ENCODE measurements at regions not wholly inside any gene's neighbourhood (a gene's known extent, or its start where the extent isn't known, plus 50 kb on each side); places are given as distances from the start of the nearest gene placed in this dataset.
"Not testable (repeated sequence)": the region's sequence is repeated elsewhere in the genome, so short reads cannot be mapped to it uniquely, and the experiment has no call there.

DNA sequence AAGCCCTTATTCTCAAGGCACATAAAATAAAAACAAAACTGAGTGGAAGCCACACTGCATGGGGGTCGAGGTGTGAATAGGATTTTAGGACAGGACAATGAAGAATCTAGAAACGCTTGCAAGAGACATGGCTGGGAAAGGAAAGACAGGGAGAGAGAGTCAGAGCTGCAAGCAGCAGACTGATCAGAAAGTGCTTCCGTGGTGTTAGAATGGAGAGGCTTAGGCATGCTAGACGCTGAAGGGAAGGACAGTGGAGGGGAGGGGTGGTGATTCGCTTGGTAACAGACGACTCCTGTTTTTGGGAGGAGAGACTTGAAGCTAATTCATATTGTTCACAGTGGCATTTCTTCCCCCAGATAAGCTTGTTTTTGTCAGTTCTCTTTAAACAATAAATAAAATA is 173.5 kb downstream of the AIPL1 start:
- Histone ChIP-seq H3K27me3 (ENCODE audit: low read depth) (peaks cover 25% of the 10 kb centered on the region), H3K36me3 (no peaks in the 10 kb centered on the region), H3K9me3 (replicated peaks) (peaks cover 12% of the 10 kb centered on the region), H3K4me3 (no peak overlapping the region), H3K4me1 (no peaks in the 10 kb centered on the region), H3K27ac (replicated peaks) (no peak overlapping the region)
- TF ChIP-seq, protein P1, sequence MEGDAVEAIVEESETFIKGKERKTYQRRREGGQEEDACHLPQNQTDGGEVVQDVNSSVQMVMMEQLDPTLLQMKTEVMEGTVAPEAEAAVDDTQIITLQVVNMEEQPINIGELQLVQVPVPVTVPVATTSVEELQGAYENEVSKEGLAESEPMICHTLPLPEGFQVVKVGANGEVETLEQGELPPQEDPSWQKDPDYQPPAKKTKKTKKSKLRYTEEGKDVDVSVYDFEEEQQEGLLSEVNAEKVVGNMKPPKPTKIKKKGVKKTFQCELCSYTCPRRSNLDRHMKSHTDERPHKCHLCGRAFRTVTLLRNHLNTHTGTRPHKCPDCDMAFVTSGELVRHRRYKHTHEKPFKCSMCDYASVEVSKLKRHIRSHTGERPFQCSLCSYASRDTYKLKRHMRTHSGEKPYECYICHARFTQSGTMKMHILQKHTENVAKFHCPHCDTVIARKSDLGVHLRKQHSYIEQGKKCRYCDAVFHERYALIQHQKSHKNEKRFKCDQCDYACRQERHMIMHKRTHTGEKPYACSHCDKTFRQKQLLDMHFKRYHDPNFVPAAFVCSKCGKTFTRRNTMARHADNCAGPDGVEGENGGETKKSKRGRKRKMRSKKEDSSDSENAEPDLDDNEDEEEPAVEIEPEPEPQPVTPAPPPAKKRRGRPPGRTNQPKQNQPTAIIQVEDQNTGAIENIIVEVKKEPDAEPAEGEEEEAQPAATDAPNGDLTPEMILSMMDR (IDR thresholded peaks at IDR 0.05; ENCODE audit: borderline replicate concordance): no peak
- DNase-seq: no peak
- intact Hi-C loops (cut with micrococcal nuclease): no loop called here

DNA sequence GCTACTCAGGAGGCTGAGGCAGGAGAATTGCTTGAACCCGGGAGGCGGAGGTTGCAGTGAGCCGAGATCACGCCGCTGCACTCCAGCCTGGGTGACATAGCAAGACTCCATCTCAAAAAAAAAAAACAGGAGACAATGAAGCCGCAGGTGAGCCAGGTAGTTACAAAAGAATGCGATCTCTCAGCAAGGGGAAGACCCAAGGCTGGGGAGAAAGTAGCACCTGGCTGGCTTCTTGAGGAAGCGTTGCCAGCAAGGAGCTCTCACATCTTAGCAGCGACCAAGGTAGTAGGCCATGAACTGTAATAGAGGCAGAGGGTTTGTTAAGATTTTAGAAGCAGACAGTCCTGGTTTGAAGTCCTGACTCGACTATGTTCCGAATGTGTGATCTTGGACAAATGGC is 175.0 kb downstream of the AIPL1 start:
- no peak overlapping the region for H3K27ac ChIP-seq (replicated peaks)
- H3K27me3 ChIP-seq (ENCODE audit: low read depth): peaks cover 25% of the 10 kb centered on the region
- no peaks in the 10 kb centered on the region for H3K36me3 ChIP-seq
- intact Hi-C loops (cut with micrococcal nuclease): no loop called here
- DNase-seq: no peak
- no peaks in the 10 kb centered on the region for H3K9me3 ChIP-seq (replicated peaks)
- H3K4me3 ChIP-seq: no peak overlapping the region
- H3K4me1 ChIP-seq: no peaks in the 10 kb centered on the region
- TF ChIP-seq, protein P1 (IDR thresholded peaks at IDR 0.05; ENCODE audit: borderline replicate concordance): no peak

DNA sequence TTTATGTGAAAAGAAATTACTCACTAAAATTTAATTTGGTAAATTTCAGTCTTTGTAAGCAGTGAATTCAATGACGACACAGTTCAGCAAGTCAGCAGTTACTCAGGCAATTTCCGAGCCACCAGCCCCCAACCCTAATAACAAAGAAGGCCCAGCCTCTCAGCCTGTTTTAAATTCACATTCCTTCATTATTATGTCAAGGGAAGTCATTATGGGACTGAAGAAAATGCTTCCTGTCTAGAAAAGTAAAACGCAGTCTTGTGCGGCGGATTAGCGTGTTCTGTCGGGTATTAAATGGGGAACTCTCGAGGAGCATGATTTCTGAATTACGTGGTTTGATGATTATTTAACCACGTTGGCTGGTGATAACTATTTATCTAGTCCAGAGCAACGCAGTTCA is 177.6 kb downstream of the AIPL1 start:
- Histone ChIP-seq H3K9me3 (replicated peaks) (no peaks in the 10 kb centered on the region), H3K27me3 (ENCODE audit: low read depth) (peaks cover 22% of the 10 kb centered on the region), H3K4me3 (no peak overlapping the region), H3K4me1 (no peaks in the 10 kb centered on the region), H3K36me3 (no peaks in the 10 kb centered on the region), H3K27ac (replicated peaks) (no peak overlapping the region)
- no peak for DNase-seq
- intact Hi-C loops (cut with micrococcal nuclease): no loop called here
- TF ChIP-seq, protein P1 (IDR thresholded peaks at IDR 0.05; ENCODE audit: borderline replicate concordance): no peak

DNA sequence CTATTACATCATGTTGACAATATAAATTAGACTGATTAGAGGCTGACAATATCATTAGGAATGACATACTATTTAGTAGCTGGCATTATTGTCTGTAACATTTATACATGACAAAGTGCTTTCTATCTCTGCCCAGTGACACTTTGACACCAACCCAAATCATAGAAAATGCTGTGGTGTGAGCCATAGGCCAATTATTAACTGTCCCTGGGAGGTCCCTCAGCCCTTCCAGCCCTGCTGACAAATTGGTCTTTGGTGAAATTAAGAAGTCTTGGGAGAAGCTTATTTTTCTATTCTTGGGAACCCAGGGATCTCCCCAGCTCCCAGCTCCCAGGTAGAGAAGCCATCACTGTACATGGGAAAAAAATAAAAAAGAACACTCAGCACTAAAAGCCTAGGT is 179.6 kb downstream of the AIPL1 start:
- peaks cover 24% of the 10 kb centered on the region for H3K27me3 ChIP-seq (ENCODE audit: low read depth)
- H3K9me3 ChIP-seq (replicated peaks): no peaks in the 10 kb centered on the region
- intact Hi-C loops (cut with micrococcal nuclease): no loop called here
- H3K27ac ChIP-seq (replicated peaks): no peak overlapping the region
- H3K4me3 ChIP-seq: no peak overlapping the region
- H3K36me3 ChIP-seq: no peaks in the 10 kb centered on the region
- no peak for DNase-seq
- TF ChIP-seq, protein P1 (IDR thresholded peaks at IDR 0.05; ENCODE audit: borderline replicate concordance): no peak
- no peaks in the 10 kb centered on the region for H3K4me1 ChIP-seq

DNA sequence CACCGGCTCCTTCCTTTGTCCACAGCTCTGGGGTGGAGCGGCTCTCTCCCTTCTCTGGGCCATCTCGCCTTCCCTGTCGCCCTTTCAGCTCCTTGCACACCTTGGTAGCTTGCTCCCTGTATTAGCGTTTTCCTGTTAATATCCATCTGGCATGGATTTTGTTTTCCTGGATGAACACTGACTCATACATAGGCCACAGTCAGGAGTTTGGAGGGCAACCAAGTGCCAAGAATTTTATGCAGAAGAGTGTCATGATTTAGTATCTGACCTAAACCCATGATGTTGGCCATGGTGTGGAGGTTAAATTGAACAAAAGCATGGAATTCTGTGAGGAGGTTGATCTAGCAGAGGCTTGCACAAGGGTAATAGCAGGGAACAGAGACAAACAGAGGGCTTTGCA is 180.9 kb downstream of the AIPL1 start:
- Histone ChIP-seq H3K4me1 (no peaks in the 10 kb centered on the region), H3K4me3 (no peak overlapping the region), H3K27me3 (ENCODE audit: low read depth) (peaks cover 26% of the 10 kb centered on the region), H3K27ac (replicated peaks) (no peak overlapping the region), H3K9me3 (replicated peaks) (no peaks in the 10 kb centered on the region), H3K36me3 (no peaks in the 10 kb centered on the region)
- TF ChIP-seq, protein P1 (IDR thresholded peaks at IDR 0.05; ENCODE audit: borderline replicate concordance): no peak
- DNase-seq: no peak
- intact Hi-C loops (cut with micrococcal nuclease): no loop called here

DNA sequence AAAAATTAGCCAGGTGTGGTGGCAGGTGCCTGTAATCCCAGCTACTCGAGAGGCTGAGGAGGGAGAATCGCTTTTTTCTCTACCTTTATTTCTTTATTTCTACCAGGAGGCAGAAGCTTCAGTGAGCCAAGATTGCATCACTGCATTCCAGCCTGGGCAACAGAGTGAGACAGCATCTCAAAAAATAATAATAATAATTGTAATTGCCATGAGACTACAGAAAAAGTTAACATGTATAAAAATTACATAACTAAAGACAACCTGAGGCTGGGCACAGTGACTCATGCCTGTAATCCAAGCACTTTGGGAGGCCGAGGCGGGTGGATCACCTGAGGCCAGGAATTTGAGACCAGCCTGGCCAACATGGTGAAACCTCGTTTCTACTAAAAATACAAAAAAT is 181.5 kb downstream of the WSCD1 start:
- DNase-seq; H3K36me3 ChIP-seq; intact Hi-C loops (cut with micrococcal nuclease); H3K27ac ChIP-seq (replicated peaks); H3K4me3 ChIP-seq; H3K9me3 ChIP-seq (replicated peaks); H3K4me1 ChIP-seq: not testable (repeated sequence)
- H3K27me3 ChIP-seq (ENCODE audit: low read depth): peaks cover 23% of the 10 kb centered on the region
